Psoas muscle (tissue), 7 donors: ENCODE measurements at regions not wholly inside any gene's neighbourhood (a gene's known extent, or its start where the extent isn't known, plus 50 kb on each side); places are given as distances from the start of the nearest gene placed in this dataset.

ENCODE experiments used
- ATAC-seq, 4 donors: fragments of 200-7000 bp; cut with Tn5 transposase; one replicate each; pipeline ENCODE4 v1.9.1; 2020; ENCODE audit warnings: moderate library complexity in 3 of 4, mild to moderate bottlenecking in 2 of 4
- DNase-seq, 2 donors: peaks; one replicate each; pipeline ENCODE4 v3.0.0-alpha.2; 2020
- H3K27ac ChIP-seq: fragments of 200-600 bp; one replicate; pipeline ENCODE4 v1.8.0; 2022
- H3K27me3 ChIP-seq, 3 donors: fragments of 200-600 bp in 1 of 3; one replicate each; pipeline versions ENCODE4 v1.6.1 to v1.8.0; 2013 to 2022; ENCODE audit warnings: low read length in 2 of 3, mild to moderate bottlenecking in 2 of 3, moderate library complexity in 1 of 3; ENCODE audit not compliant: insufficient read depth in 3 of 3
- H3K36me3 ChIP-seq, 2 donors: fragments of 200-600 bp in 1 of 2; one replicate each; pipeline versions ENCODE4 v1.6.1 to v1.8.0; 2013 to 2022; ENCODE audit warnings: low read depth in 1 of 2, mild to moderate bottlenecking in 1 of 2, moderate library complexity in 1 of 2; ENCODE audit not compliant: insufficient read depth in 1 of 2
- H3K4me1 ChIP-seq: fragments of 200-600 bp; one replicate; pipeline ENCODE4 v1.8.0; 2022
- H3K4me3 ChIP-seq: fragments of 200-600 bp; one replicate; pipeline ENCODE4 v1.8.0; 2022; ENCODE audit warnings: mild to moderate bottlenecking
- H3K9me3 ChIP-seq: fragments of 200-600 bp; one replicate; pipeline ENCODE4 v1.8.0; 2022
- CTCF ChIP-seq: fragments of 200-600 bp; IDR thresholded peaks from one replicate; pipeline ENCODE4 v1.8.0; 2022; ENCODE audit warnings: antibody characterized with exemption
- WGBS, 3 donors: extraction: QIAGEN DNeasy Blood & Tissue Kit; methylation state at CpG; one replicate each; pipeline versions ENCODE4 v1.1.6 to v1.1.7; 2013; 5-methylcytosine and 5-hydroxymethylcytosine counted together
- intact Hi-C, 2 donors: fragments of 100-400 bp; cut with DNase I; formaldehyde crosslinking; loops; one replicate each; pipeline versions ENCODE4 v1.11.0 to v1.14.2; 2022
- donor health status: healthy with polysubstance abuse.
- donor health status: DM: no; HTN: no; CAD: no; lungs with moderate emphysema.
- donor health status: Bipolar disorder and iron deficiency.
- donor health status: healthy.
- donor health status: DM: yes; HTN: yes; CAD: no.
- donor health status: DM: no; HTN: no; CAD: no.
- donor health status: DM: yes; HTN: yes; CAD: no.

- no peak for DNase-seq
- no peak for TF ChIP-seq CTCF
- intact Hi-C loops = no loop called here
- no peaks in the 10 kb centered on the region for H3K36me3 ChIP-seq
- 63 to 65% (median 64%) methylated on average over 5 of the region's 5 CpGs for WGBS, 3 donors
- no peak overlapping the region for H3K4me3 ChIP-seq
- no peak overlapping the region for H3K27ac ChIP-seq
- H3K9me3 ChIP-seq = no peaks in the 10 kb centered on the region
- H3K4me1 ChIP-seq = no peaks in the 10 kb centered on the region
- no peaks in the 10 kb centered on the region for H3K27me3 ChIP-seq
- no peak for ATAC-seq
Observed at GRCh38 chr1:106619827-106620134, 436.7 kb upstream of the PRMT6 start.

- no peaks in the 10 kb centered on the region for H3K27me3 ChIP-seq
- H3K27ac ChIP-seq = no peak overlapping the region
- H3K4me1 ChIP-seq = no peaks in the 10 kb centered on the region
- no peaks in the 10 kb centered on the region for H3K36me3 ChIP-seq
- H3K4me3 ChIP-seq = no peak overlapping the region
- DNase-seq (no peak), ATAC-seq (no peak)
- WGBS, 3 donors = 57 to 78% (median 65%) methylated on average over 7 of the region's 7 CpGs
- no peak for TF ChIP-seq CTCF
- intact Hi-C loops = no loop called here
- H3K9me3 ChIP-seq = no peaks in the 10 kb centered on the region
Observed at GRCh38 chr1:106620521-106620954, 435.9 kb upstream of the PRMT6 start.

GRCh38 chr1:106621853-106622252 lies 434.6 kb upstream of the PRMT6 start:
- WGBS, 3 donors = 64 to 72% (median 71%) methylated on average over 2 of the region's 2 CpGs
- no peaks in the 10 kb centered on the region for H3K4me1 ChIP-seq
- H3K27ac ChIP-seq = no peak overlapping the region
- DNase-seq = no peak
- intact Hi-C loops = no loop called here
- no peaks in the 10 kb centered on the region for H3K9me3 ChIP-seq
- H3K27me3 ChIP-seq = no peaks in the 10 kb centered on the region
- H3K36me3 ChIP-seq = no peaks in the 10 kb centered on the region
- no peak overlapping the region for H3K4me3 ChIP-seq
- no peak for ATAC-seq
- TF ChIP-seq CTCF = no peak

- no peak overlapping the region for H3K4me3 ChIP-seq
- H3K4me1 ChIP-seq = no peaks in the 10 kb centered on the region
- DNase-seq (no peak), ATAC-seq (no peak)
- H3K27ac ChIP-seq = no peak overlapping the region
- H3K9me3 ChIP-seq = no peaks in the 10 kb centered on the region
- intact Hi-C loops = no loop called here
- TF ChIP-seq CTCF = no peak
- H3K27me3 ChIP-seq = no peaks in the 10 kb centered on the region
- no peaks in the 10 kb centered on the region for H3K36me3 ChIP-seq
- 50 to 59% (median 53%) methylated on average over 3 of the region's 3 CpGs for WGBS, 3 donors
Observed at GRCh38 chr1:106637566-106637965, 418.9 kb upstream of the PRMT6 start.

GRCh38 chr1:106646261-106646784 lies 410.2 kb upstream of the PRMT6 start:
- no peak for ATAC-seq
- Histone ChIP-seq H3K27me3 (no peaks in the 10 kb centered on the region), H3K36me3 (no peaks in the 10 kb centered on the region), H3K27ac (no peak overlapping the region), H3K4me1 (no peaks in the 10 kb centered on the region), H3K4me3 (no peak overlapping the region), H3K9me3 (no peaks in the 10 kb centered on the region)
- intact Hi-C loops = no loop called here
- DNase-seq = no peak
- no peak for TF ChIP-seq CTCF
